Natural killer cell (primary cell): ENCODE measurements at regions not wholly inside any gene's neighbourhood (a gene's known extent, or its start where the extent isn't known, plus 50 kb on each side); places are given as distances from the start of the nearest gene placed in this dataset.

Source experiments
- ATAC-seq, 3 donors: fragments of 150-1000 bp in 2 of 3; fragments of 200-7000 bp in 1 of 3; cut with Tn5 transposase; 1 replicate in 1 of 3; 2 replicates in 2 of 3; pipeline ENCODE4 v1.10.0; 2021; ENCODE audit warnings: mild to moderate bottlenecking in 2 of 3, moderate library complexity in 2 of 3
- DNase-seq, 2 donors: peaks; one replicate each; pipeline versions ENCODE4 v3.0.0 to v3.0.0-alpha.2; 2013 to 2021; ENCODE audit warnings: mixed read lengths in 1 of 2
- H3K27ac ChIP-seq: one replicate; pipeline ENCODE4 v1.5.1; 2013; ENCODE audit warnings: mild to moderate bottlenecking, low read length
- H3K27me3 ChIP-seq: one replicate; pipeline ENCODE4 v1.6.1; 2013; ENCODE audit warnings: low read length; ENCODE audit not compliant: control insufficient read depth, insufficient read depth
- H3K36me3 ChIP-seq: one replicate; pipeline ENCODE4 v1.6.1; 2013; ENCODE audit warnings: low read length; ENCODE audit not compliant: control insufficient read depth, insufficient read depth
- H3K4me1 ChIP-seq: one replicate; pipeline ENCODE4 v1.6.1; 2013; ENCODE audit warnings: low read length; ENCODE audit not compliant: control insufficient read depth, insufficient read depth
- H3K4me3 ChIP-seq: one replicate; pipeline ENCODE4 v1.5.1; 2013; ENCODE audit warnings: low read length
- H3K9me3 ChIP-seq: one replicate; pipeline ENCODE4 v1.6.1; 2013; ENCODE audit warnings: low read length; ENCODE audit not compliant: control insufficient read depth, insufficient read depth
- H3K27ac Mint-ChIP-seq, 2 donors: one replicate each; pipeline ENCODE4 v1.8.0; 2022; ENCODE audit warnings: mild to moderate bottlenecking in 2 of 2, mixed read lengths in 2 of 2, moderate library complexity in 1 of 2
- H3K27me3 Mint-ChIP-seq, 2 donors: one replicate each; pipeline ENCODE4 v1.8.0; 2022; ENCODE audit warnings: low read depth in 2 of 2, mixed read lengths in 2 of 2
- H3K36me3 Mint-ChIP-seq: one replicate; pipeline ENCODE4 v1.8.0; 2022; ENCODE audit warnings: mixed read lengths
- H3K4me1 Mint-ChIP-seq, 2 donors: one replicate each; pipeline ENCODE4 v1.8.0; 2022; ENCODE audit warnings: mixed read lengths in 2 of 2
- H3K4me3 Mint-ChIP-seq: one replicate; pipeline ENCODE4 v1.8.0; 2022; ENCODE audit warnings: mild to moderate bottlenecking, moderate library complexity, mixed read lengths
- H3K9me3 Mint-ChIP-seq, 2 donors: one replicate each; pipeline ENCODE4 v1.8.0; 2022; ENCODE audit warnings: mixed read lengths in 2 of 2
- CTCF ChIP-seq: fragments of 200-600 bp; IDR thresholded peaks from one replicate; pipeline ENCODE4 v1.8.0; 2022; ENCODE audit warnings: antibody characterized with exemption
- WGBS: methylation state at CpG from one replicate; pipeline ENCODE4 v1.1.7; 2013; ENCODE audit warnings: missing lambda C conversion rate; ENCODE audit not compliant: insufficient coverage; 5-methylcytosine and 5-hydroxymethylcytosine counted together
- intact Hi-C: fragments of 100-400 bp; cut with micrococcal nuclease; formaldehyde crosslinking; loops from one replicate; pipeline ENCODE4 v1.14.2; 2022

GRCh38 chr13:74061926-74062595 lies 72.1 kb downstream of the KLF12 start:
- 23% methylated on average over 3 of the region's 3 CpGs for WGBS
- H3K27me3 Mint-ChIP-seq, result no peaks in the 10 kb centered on the region
- no peak for TF ChIP-seq CTCF
- no peaks in the 10 kb centered on the region for H3K9me3 ChIP-seq
- peak overlapping the region; percentile 79 for H3K27ac ChIP-seq
- H3K4me3 Mint-ChIP-seq, result peak overlapping the region; percentile 82
- no peaks in the 10 kb centered on the region for H3K27me3 ChIP-seq
- H3K4me1 Mint-ChIP-seq, result peaks cover 72 to 84% of the 10 kb centered on the region in 2 donors
- H3K4me3 ChIP-seq, result no peak overlapping the region
- DNase-seq (peak in 1 of 2 donors; percentile 66), ATAC-seq (peak; percentile 77 to 89 (median 81))
- H3K9me3 Mint-ChIP-seq, result peaks cover 0 to 2% of the 10 kb centered on the region in 2 donors
- H3K36me3 ChIP-seq, result no peaks in the 10 kb centered on the region
- H3K4me1 ChIP-seq, result peaks cover 12% of the 10 kb centered on the region
- H3K27ac Mint-ChIP-seq, result peak overlapping the region; percentile 87 to 89
- H3K36me3 Mint-ChIP-seq, result no peaks in the 10 kb centered on the region
- intact Hi-C loops, result loop anchor here (2.0 to 5.0 kb wide), 2 partner anchors 35 to 71 kb away; no protein-coding TSS in a partner anchor

GRCh38 chr13:74056801-74057542 lies 77.2 kb downstream of the KLF12 start:
- no peaks in the 10 kb centered on the region for H3K9me3 ChIP-seq
- H3K27me3 ChIP-seq, result no peaks in the 10 kb centered on the region
- H3K4me3 ChIP-seq, result no peak overlapping the region
- 87% methylated on average over 5 of the region's 5 CpGs for WGBS
- ATAC-seq (no peak), DNase-seq (no peak)
- H3K27me3 Mint-ChIP-seq, result no peaks in the 10 kb centered on the region
- no peaks in the 10 kb centered on the region for H3K36me3 Mint-ChIP-seq
- peaks cover 9% of the 10 kb centered on the region for H3K4me1 ChIP-seq
- peak overlapping the region; percentile 26 to 83 for H3K27ac Mint-ChIP-seq
- no peak for TF ChIP-seq CTCF
- peak overlapping the region; percentile 25 for H3K4me3 Mint-ChIP-seq
- H3K36me3 ChIP-seq, result no peaks in the 10 kb centered on the region
- H3K9me3 Mint-ChIP-seq, result peaks cover 0 to 2% of the 10 kb centered on the region in 2 donors
- H3K4me1 Mint-ChIP-seq, result peaks cover 76 to 89% of the 10 kb centered on the region in 2 donors
- no peak overlapping the region for H3K27ac ChIP-seq
- intact Hi-C loops, result no loop called here

- H3K4me3 ChIP-seq, result no peak overlapping the region
- intact Hi-C loops, result no loop called here
- H3K4me1 ChIP-seq, result peaks cover 11% of the 10 kb centered on the region
- Mint-ChIP-seq H3K9me3 (no peaks in the 10 kb centered on the region), H3K27me3 (no peaks in the 10 kb centered on the region), H3K36me3 (no peaks in the 10 kb centered on the region), H3K4me1 (peaks cover 91 to 93% of the 10 kb centered on the region in 2 donors), H3K4me3 (no peak overlapping the region), H3K27ac (peak overlapping the region; percentile 6 to 46)
- no peak overlapping the region for H3K27ac ChIP-seq
- no peaks in the 10 kb centered on the region for H3K9me3 ChIP-seq
- 91% methylated on average over 5 of the region's 5 CpGs for WGBS
- H3K36me3 ChIP-seq, result no peaks in the 10 kb centered on the region
- no peak for TF ChIP-seq CTCF
- no peak for DNase-seq
- no peaks in the 10 kb centered on the region for H3K27me3 ChIP-seq
- ATAC-seq, result no peak
Observed at GRCh38 chr13:74052402-74052928, 81.7 kb downstream of the KLF12 start.
